ENCODE measurements at regions not wholly inside any gene's neighbourhood (a gene's known extent, or its start where the extent isn't known, plus 50 kb on each side); places are given as distances from the start of the nearest gene placed in this dataset.

DNA sequence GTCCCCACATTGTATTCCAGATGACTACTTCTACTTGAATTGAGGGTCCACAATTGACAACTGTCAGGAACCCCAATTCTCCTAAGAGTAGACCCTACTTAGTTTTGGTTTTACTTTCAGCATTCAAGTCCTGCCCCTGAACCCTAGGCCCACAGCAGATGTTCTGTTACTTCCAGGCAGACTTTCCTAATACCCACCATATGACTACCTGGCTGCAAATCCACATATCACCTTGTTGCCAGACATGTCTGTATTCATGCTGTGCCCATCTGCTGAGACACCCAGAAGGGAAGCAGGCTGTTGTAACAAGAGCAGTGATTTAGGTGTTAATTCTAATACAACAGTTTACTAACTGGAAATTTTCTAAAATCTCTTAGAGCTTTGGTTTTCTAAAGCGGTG is 235.1 kb upstream of the CCDC54 start:
- Histone ChIP-seq H3K4me2 (ENCODE audit: insufficient read depth, low read length, poor library complexity, severe bottlenecking) (no peak overlapping the region), H3K18ac (ENCODE audit: low read length) (no peak overlapping the region), H2BK120ac (ENCODE audit: low read depth, low read length) (no peak overlapping the region), H4K8ac (ENCODE audit: low read depth, low read length) (no peak overlapping the region), H3K79me1 (ENCODE audit: low read depth, low read length) (no peaks in the 10 kb centered on the region), H2BK12ac (ENCODE audit: low read length) (no peak overlapping the region), H3K36me3 (replicated peaks in 1 of 2; ENCODE audit: control insufficient read depth in 2 of 2, insufficient read depth in 2 of 2, low read length in 2 of 2) (no peaks in the 10 kb centered on the region), H2BK5ac (ENCODE audit: low read length) (no peak overlapping the region), H3K14ac (ENCODE audit: low read length) (no peak overlapping the region), H3K4me3 (ENCODE audit: low read length in 2 of 2) (no peak overlapping the region), H3K9ac (ENCODE audit: low read depth, low read length, poor library complexity) (no peak overlapping the region), H2AK5ac (ENCODE audit: low read depth, low read length) (no peak overlapping the region), H3K27ac (replicated peaks; ENCODE audit: low read length) (peak overlapping the region; percentile 59), H4K91ac (ENCODE audit: low read depth, low read length, poor library complexity) (no peak overlapping the region), H3K4me1 (ENCODE audit: control insufficient read depth in 2 of 2, insufficient read depth in 1 of 2, low read depth in 1 of 2, low read length in 2 of 2) (peaks cover 0 to 7% of the 10 kb centered on the region in 2 donors), H3K4ac (ENCODE audit: low read length) (no peak overlapping the region), H3K27me3 (ENCODE audit: control insufficient read depth in 3 of 3, insufficient read depth in 3 of 3, low read depth in 1 of 3, low read length in 3 of 3) (no peaks in the 10 kb centered on the region), H2AFZ (ENCODE audit: low read length) (no peak overlapping the region), H3K9me3 (replicated peaks in 1 of 2; ENCODE audit: control insufficient read depth in 2 of 2, insufficient read depth in 1 of 2, low read depth in 1 of 2, low read length in 2 of 2) (no peaks in the 10 kb centered on the region), H3K23ac (ENCODE audit: low read depth, low read length, poor library complexity) (no peak overlapping the region), H2BK15ac (ENCODE audit: low read length) (no peak overlapping the region)
- DNase-seq (ENCODE audit: low spot score) = no peak
- no CpG with 5 or more reads among the region's 1 CpG for WGBS, 2 donors (ENCODE audit: extremely low coverage in 2 of 2, insufficient read length in 2 of 2, insufficient replicate concordance in 1 of 2)

DNA sequence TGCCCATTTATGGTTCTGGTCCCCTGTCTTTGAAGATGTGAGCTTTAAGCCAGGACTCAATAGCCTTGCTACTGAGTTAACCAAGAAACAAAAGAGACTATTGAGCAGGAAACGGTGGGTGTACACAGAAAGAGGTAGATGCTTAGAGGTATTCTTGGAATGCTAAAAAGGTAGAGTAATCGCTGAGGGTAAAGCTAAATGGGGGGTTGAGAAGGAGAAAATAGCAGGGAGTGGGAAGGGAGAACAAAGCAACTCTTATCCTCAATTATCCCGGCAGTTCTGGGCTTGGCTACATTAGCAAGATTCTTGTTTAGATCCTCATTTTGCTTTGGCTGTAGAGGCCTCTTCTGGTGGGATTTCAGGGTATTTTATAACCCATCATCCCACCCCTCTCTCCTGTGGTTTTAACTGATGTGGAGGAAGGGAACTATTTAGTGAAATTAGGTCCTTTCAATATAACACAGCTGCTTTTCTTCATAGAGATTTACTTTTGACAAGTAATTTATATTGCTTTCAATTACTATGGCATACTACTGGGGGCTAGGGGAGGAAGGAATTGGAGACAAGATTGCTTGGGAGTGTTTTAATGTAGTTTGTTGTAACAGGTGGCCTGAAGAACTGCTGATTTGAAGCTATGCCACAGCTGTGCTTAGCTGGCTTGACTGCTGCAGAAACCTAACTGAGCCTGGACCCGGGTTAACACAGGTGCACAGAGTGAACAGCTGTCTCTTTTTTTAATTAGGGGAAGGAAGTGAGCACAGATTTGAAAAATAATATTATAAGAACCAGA is 234.3 kb upstream of the CCDC54 start:
- Histone ChIP-seq H3K27me3 (ENCODE audit: control insufficient read depth in 3 of 3, insufficient read depth in 3 of 3, low read depth in 1 of 3, low read length in 3 of 3) (no peaks in the 10 kb centered on the region), H2BK120ac (ENCODE audit: low read depth, low read length) (no peak overlapping the region), H4K8ac (ENCODE audit: low read depth, low read length) (no peak overlapping the region), H3K4me3 (ENCODE audit: low read length in 2 of 2) (no peak overlapping the region), H3K4ac (ENCODE audit: low read length) (no peak overlapping the region), H2AFZ (ENCODE audit: low read length) (no peak overlapping the region), H3K18ac (ENCODE audit: low read length) (no peak overlapping the region), H3K4me1 (ENCODE audit: control insufficient read depth in 2 of 2, insufficient read depth in 1 of 2, low read depth in 1 of 2, low read length in 2 of 2) (peaks cover 0 to 7% of the 10 kb centered on the region in 2 donors), H2BK5ac (ENCODE audit: low read length) (no peak overlapping the region), H3K4me2 (ENCODE audit: insufficient read depth, low read length, poor library complexity, severe bottlenecking) (peak overlapping the region; percentile 30), H3K23ac (ENCODE audit: low read depth, low read length, poor library complexity) (no peak overlapping the region), H4K91ac (ENCODE audit: low read depth, low read length, poor library complexity) (no peak overlapping the region), H2BK12ac (ENCODE audit: low read length) (no peak overlapping the region), H2AK5ac (ENCODE audit: low read depth, low read length) (no peak overlapping the region), H3K27ac (replicated peaks; ENCODE audit: low read length) (peak overlapping the region; percentile 78), H2BK15ac (ENCODE audit: low read length) (no peak overlapping the region), H3K79me1 (ENCODE audit: low read depth, low read length) (no peaks in the 10 kb centered on the region), H3K36me3 (replicated peaks in 1 of 2; ENCODE audit: control insufficient read depth in 2 of 2, insufficient read depth in 2 of 2, low read length in 2 of 2) (no peaks in the 10 kb centered on the region), H3K9me3 (replicated peaks in 1 of 2; ENCODE audit: control insufficient read depth in 2 of 2, insufficient read depth in 1 of 2, low read depth in 1 of 2, low read length in 2 of 2) (no peaks in the 10 kb centered on the region), H3K9ac (ENCODE audit: low read depth, low read length, poor library complexity) (no peak overlapping the region), H3K14ac (ENCODE audit: low read length) (no peak overlapping the region)
- no CpG with 5 or more reads among the region's 4 CpGs for WGBS, 2 donors (ENCODE audit: extremely low coverage in 2 of 2, insufficient read length in 2 of 2, insufficient replicate concordance in 1 of 2)
- DNase-seq (ENCODE audit: low spot score) = peak; percentile 38

DNA sequence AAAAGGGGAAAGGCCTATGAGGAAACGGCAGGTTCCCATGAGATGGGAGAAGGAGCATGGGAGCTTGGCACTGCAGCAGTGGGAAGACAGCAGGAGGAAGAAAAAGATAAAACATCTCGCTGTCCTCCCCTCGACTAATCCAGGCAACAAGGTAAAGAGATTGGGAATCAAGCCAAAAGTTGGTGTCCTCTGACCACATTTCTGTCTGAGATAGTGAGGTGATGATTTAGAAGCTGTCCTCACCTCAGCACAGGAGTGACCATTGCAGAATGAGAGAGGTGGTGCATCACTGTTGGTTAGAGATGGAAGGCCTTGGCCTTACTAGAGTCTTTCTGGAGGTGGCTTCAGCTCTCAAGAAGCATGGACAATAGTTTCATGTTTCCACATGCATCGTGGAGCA is 226.6 kb upstream of the CCDC54 start:
- no peak overlapping the region for H2AK5ac ChIP-seq (ENCODE audit: low read depth, low read length)
- H3K4ac ChIP-seq (ENCODE audit: low read length) = no peak overlapping the region
- no peak overlapping the region for H3K9ac ChIP-seq (ENCODE audit: low read depth, low read length, poor library complexity)
- H3K14ac ChIP-seq (ENCODE audit: low read length) = no peak overlapping the region
- no peaks in the 10 kb centered on the region for H3K9me3 ChIP-seq (replicated peaks in 1 of 2; ENCODE audit: control insufficient read depth in 2 of 2, insufficient read depth in 1 of 2, low read depth in 1 of 2, low read length in 2 of 2)
- no peak overlapping the region for H3K23ac ChIP-seq (ENCODE audit: low read depth, low read length, poor library complexity)
- no peak overlapping the region for H2AFZ ChIP-seq (ENCODE audit: low read length)
- no peak overlapping the region for H2BK15ac ChIP-seq (ENCODE audit: low read length)
- H2BK12ac ChIP-seq (ENCODE audit: low read length) = no peak overlapping the region
- no peak overlapping the region for H3K4me3 ChIP-seq (ENCODE audit: low read length in 2 of 2)
- no peak overlapping the region for H3K18ac ChIP-seq (ENCODE audit: low read length)
- H4K8ac ChIP-seq (ENCODE audit: low read depth, low read length) = no peak overlapping the region
- no CpG with 5 or more reads among the region's 4 CpGs for WGBS, 2 donors (ENCODE audit: extremely low coverage in 2 of 2, insufficient read length in 2 of 2, insufficient replicate concordance in 1 of 2)
- no peaks in the 10 kb centered on the region for H3K36me3 ChIP-seq (replicated peaks in 1 of 2; ENCODE audit: control insufficient read depth in 2 of 2, insufficient read depth in 2 of 2, low read length in 2 of 2)
- H3K4me1 ChIP-seq (ENCODE audit: control insufficient read depth in 2 of 2, insufficient read depth in 1 of 2, low read depth in 1 of 2, low read length in 2 of 2) = no peaks in the 10 kb centered on the region
- no peak overlapping the region for H2BK5ac ChIP-seq (ENCODE audit: low read length)
- DNase-seq (ENCODE audit: low spot score) = no peak
- no peak overlapping the region for H4K91ac ChIP-seq (ENCODE audit: low read depth, low read length, poor library complexity)
- H3K4me2 ChIP-seq (ENCODE audit: insufficient read depth, low read length, poor library complexity, severe bottlenecking) = no peak overlapping the region
- no peaks in the 10 kb centered on the region for H3K27me3 ChIP-seq (ENCODE audit: control insufficient read depth in 3 of 3, insufficient read depth in 3 of 3, low read depth in 1 of 3, low read length in 3 of 3)
- H3K27ac ChIP-seq (replicated peaks; ENCODE audit: low read length) = no peak overlapping the region
- H2BK120ac ChIP-seq (ENCODE audit: low read depth, low read length) = no peak overlapping the region
- H3K79me1 ChIP-seq (ENCODE audit: low read depth, low read length) = no peaks in the 10 kb centered on the region

DNA sequence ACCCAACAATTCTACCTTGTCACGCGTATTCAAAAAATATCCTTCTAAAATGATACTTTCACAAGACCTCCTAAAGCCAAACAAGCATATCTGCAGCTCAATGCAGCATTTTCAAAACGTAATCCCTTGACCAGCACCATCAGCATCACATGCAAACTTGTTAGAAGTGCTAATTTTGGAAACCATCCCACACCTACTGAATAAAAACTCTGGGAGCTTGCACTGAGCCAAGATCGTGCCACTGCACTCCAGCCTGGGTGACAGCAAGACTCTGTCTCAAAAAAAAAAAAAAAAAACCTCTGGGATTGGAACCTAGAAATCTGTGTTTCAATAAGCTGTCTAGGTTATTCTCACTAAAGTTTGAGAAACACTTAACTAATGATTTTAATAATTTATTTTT is 223.3 kb upstream of the CCDC54 start:
- Histone ChIP-seq H3K9ac (ENCODE audit: low read depth, low read length, poor library complexity) (no peak overlapping the region), H2BK5ac (ENCODE audit: low read length) (no peak overlapping the region), H4K91ac (ENCODE audit: low read depth, low read length, poor library complexity) (no peak overlapping the region), H3K4ac (ENCODE audit: low read length) (no peak overlapping the region), H2BK120ac (ENCODE audit: low read depth, low read length) (no peak overlapping the region), H3K4me3 (ENCODE audit: low read length in 2 of 2) (no peak overlapping the region), H2AFZ (ENCODE audit: low read length) (no peak overlapping the region), H2BK12ac (ENCODE audit: low read length) (no peak overlapping the region), H4K8ac (ENCODE audit: low read depth, low read length) (no peak overlapping the region), H2BK15ac (ENCODE audit: low read length) (no peak overlapping the region), H3K27ac (replicated peaks; ENCODE audit: low read length) (no peak overlapping the region), H3K36me3 (replicated peaks in 1 of 2; ENCODE audit: control insufficient read depth in 2 of 2, insufficient read depth in 2 of 2, low read length in 2 of 2) (no peaks in the 10 kb centered on the region), H3K4me1 (ENCODE audit: control insufficient read depth in 2 of 2, insufficient read depth in 1 of 2, low read depth in 1 of 2, low read length in 2 of 2) (no peaks in the 10 kb centered on the region), H3K79me1 (ENCODE audit: low read depth, low read length) (no peaks in the 10 kb centered on the region), H3K9me3 (replicated peaks in 1 of 2; ENCODE audit: control insufficient read depth in 2 of 2, insufficient read depth in 1 of 2, low read depth in 1 of 2, low read length in 2 of 2) (no peaks in the 10 kb centered on the region), H3K18ac (ENCODE audit: low read length) (no peak overlapping the region), H3K27me3 (ENCODE audit: control insufficient read depth in 3 of 3, insufficient read depth in 3 of 3, low read depth in 1 of 3, low read length in 3 of 3) (no peaks in the 10 kb centered on the region), H3K14ac (ENCODE audit: low read length) (no peak overlapping the region), H3K23ac (ENCODE audit: low read depth, low read length, poor library complexity) (no peak overlapping the region), H2AK5ac (ENCODE audit: low read depth, low read length) (no peak overlapping the region), H3K4me2 (ENCODE audit: insufficient read depth, low read length, poor library complexity, severe bottlenecking) (no peak overlapping the region)
- no CpG with 5 or more reads among the region's 4 CpGs for whole genome bisulfite sequencing, 2 donors (ENCODE audit: extremely low coverage in 2 of 2, insufficient read length in 2 of 2, insufficient replicate concordance in 1 of 2)
- no peak for DNase-seq (ENCODE audit: low spot score)

All from neuronal stem cell (in vitro differentiated cells).